NAMALWA (cell line): ENCODE measurements at regions not wholly inside any gene's neighbourhood (a gene's known extent, or its start where the extent isn't known, plus 50 kb on each side); places are given as distances from the start of the nearest gene placed in this dataset.

Experiments used
- DNase-seq: peaks from one replicate; pipeline ENCODE4 v3.0.0-alpha.2; 2015; ENCODE audit warnings: low spot score

GRCh38 chr2:146874260-146874658, 970.6 kb upstream of the ACVR2A start:
- peak; percentile 18 for DNase-seq

DNA sequence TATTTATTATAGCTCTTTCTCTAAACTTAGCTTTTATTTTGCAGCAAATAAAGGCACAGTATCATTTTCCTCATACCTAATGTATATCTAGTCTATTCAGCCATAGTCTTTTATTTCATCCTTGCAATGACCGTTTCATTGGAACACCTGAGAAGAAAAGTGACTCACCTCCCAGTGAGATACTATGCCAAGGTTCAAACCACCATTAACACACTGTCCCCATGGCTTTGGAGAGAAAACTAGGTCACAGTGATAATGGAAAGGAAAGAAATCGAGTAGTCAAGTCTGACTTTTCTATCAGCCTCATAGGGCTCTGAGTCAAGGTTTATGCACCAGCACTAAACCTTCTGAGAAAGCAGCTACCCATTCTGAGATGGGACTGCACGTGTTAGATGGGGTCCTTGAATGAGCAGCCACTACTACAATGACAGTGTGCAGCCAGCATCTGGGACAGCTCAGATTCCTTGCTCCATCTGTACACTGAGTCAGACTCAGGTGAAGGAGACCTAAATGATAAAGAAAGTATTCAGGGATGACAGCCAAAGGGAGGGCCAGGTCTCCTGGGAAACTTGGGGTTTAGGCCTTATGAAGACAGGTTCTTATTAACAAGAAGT, 971.1 kb upstream of the ACVR2A start:
- DNase-seq, result no peak

DNA sequence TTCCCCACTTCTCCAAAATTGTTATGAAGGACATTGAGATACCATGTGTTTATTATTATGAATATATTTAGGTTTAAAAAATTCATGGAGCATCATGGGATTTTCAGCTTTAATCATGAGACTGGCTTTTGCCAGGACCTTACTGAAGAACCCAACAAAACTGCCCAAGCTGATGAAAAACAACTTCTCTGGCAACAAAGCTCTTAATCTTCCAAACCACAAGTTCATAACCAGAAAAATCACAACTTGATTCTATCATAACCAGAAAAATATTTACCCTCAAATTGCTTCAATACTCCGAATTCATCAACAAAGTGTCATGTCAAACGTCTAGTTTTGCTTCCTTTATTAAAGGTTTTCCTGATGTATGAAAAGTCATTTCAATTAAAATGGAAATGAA, 971.8 kb upstream of the ACVR2A start:
- DNase-seq, result no peak

DNA sequence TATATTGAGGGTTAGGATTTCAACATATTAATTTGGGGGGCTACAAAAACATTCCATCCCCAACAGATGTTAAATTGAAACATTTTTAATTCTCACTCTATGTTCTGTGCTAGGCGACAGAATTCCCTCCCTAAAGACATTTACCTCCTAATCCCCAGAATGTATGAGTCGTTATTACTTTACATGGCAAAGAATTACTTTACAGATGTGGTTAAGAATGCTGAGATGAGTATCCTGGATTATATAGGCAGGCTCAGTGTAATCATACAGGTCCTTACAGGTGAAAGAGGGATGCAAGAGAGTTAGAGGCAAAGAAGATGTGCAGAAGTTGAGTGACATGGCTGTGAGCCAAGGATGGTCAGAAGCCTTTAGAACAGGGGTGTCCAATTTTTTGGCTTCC, 974.1 kb upstream of the ACVR2A start:
- no peak for DNase-seq

DNA sequence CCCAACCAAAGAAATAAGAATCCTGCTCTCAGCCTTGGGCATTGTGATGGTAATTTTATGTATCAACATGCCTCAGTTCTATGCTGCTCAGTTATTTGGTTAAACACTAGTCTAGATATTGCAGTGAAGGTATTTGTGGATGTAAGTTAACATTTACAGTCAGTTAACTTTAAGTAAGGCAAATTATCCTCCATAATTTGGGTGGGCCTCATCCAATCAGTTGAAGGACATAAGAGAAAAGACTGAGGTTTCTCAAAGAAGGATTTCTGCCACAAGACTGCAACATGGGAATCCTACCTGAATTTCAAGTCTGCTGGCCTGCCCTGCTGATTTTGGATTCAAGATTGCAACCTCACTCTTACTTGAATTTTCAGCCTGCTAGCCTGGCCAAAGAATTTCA, 975.5 kb upstream of the ACVR2A start:
- no peak for DNase-seq

DNA sequence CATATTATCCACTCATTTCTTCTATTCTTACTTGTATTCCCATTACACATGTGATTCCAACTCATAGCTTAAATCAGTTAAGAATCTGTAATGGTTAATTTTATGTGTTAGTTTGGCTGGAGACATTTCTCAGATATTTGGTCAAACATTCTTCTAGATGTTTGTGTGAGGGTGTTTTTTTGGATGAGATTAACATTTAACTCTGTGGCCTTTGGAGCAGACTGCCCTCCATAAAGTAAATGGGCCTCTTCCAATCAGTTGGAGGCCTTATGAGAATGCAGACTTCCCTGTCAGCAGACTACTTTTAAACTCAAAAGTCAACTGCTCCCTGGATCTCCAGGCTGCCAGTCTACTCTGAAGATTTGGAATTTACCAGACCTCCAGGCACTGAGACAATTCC, 976.8 kb upstream of the ACVR2A start:
- DNase-seq, result no peak

GRCh38 chr2:146867477-146867986, 977.3 kb upstream of the ACVR2A start:
- no peak for DNase-seq

DNA sequence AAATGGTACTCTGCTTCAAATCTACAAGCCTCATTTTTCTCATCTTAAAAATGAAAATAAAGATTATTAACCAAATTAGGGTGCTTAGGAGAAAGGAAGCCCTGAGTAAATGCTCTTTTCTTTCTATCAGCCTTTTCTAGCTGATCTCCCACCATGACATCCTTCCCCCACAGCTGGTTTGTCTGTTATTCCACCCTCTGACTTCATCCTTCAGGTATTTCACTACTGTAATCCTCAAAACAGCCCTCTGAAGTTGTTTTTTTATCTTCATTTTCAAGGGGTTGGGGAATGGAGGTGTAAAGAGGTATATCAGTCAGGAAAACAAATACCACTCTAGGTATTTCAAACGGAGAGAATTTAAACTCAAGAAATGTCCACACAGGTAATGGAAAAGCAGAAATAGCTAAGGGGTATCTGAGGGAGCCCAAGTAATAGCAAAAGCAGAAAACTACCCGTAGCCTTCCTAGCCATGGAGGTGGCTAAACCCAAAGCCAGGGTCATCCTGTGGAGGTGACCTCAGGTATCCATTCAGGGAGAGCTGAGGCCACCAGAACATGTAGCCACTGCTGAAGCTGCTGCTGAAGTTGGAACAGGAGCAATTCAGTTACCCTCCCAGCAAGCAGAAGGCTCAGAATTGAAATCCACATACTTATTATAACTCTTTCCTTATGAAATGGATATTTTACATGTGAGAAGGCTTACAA, 990.9 kb upstream of the ACVR2A start:
- DNase-seq, result no peak

DNA sequence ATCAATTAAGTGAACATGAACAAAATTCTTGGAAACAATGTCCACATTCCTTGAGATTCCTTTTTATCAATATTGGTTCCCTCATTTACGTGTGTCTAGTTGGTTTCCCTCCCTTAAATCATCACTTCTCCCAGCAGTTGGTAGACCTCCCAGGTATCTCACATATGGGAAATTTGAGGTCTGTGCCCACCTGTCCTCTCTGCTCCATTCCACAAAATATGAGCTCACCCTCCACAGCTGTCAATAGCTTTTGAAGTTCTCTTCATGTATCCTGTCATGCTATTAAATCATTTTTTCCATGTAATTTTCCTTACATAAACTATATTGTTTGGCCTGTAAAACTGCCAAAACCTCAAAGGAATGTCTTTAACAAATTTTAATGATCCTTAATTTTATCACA, 992.2 kb upstream of the ACVR2A start:
- DNase-seq, result no peak

- DNase-seq, result no peak
Measured at GRCh38 chr2:146850746-146851145, 994.1 kb upstream of the ACVR2A start.

- DNase-seq, result no peak
Measured at GRCh38 chr2:146847846-146848245, 997.0 kb upstream of the ACVR2A start.

DNA sequence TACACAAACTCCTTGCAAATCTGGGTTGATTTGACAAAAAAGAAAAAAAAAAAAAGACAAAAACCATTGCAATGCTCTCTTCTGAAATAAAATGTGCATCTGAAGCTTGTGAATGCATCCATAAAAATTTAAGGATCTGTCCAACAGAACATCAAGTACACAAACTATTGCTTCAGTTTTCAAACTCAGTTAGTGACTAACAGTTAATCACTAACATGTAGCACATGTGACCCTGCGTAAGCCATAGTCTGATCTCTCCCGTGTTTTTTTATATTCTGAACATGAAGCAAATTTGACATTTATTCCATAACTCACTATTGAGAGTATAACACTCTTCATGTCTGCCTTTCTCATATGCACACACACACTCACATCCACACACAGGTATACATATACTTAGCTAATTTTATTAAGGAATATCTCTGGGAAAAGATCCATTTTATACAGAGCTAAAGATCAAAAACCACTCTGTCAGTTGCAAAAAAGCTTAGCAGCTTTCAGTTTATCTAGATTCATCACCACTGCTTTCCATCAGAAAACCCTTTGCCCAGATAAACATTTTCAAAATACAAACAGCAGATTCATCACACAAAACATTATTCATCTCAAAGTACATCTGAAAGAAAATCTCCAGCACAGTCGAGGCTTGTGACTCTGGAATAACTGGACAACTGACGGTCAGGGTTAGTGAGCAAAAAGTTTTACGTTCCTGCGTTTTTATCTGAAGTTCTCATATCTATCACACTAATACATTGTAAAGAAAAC, 1000.4 kb upstream of the ACVR2A start:
- DNase-seq, result no peak

GRCh38 chr2:146837857-146838256, 1007.0 kb upstream of the ACVR2A start:
- DNase-seq, result no peak

GRCh38 chr2:146826388-146826787, 1018.4 kb upstream of the ACVR2A start:
- DNase-seq, result no peak

DNA sequence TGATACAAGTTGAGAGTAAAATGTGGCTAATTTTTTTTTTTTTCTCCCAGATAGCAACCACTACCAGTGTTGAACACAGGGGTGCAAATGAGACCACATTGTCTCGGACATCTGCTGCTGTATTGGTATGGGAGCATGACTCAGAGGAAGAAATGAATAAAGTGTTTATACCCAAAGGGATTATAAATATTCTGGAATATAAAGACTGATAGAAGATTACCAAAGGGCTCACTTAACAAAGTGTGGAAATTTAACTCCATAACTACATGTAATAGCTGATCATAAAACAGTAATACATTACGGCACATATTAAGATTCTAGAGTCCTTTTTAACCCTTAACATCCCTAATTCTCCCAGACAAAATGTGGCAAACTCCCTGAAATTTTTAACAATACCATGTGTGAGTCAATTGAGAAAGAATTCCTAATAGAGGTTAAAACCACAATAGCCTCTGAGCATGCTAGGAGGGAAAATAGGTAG, 1023.0 kb upstream of the ACVR2A start:
- DNase-seq, result no peak

GRCh38 chr2:146820672-146821071, 1024.2 kb upstream of the ACVR2A start:
- DNase-seq, result no peak

GRCh38 chr2:146818122-146818521, 1026.7 kb upstream of the ACVR2A start:
- no peak for DNase-seq

- no peak for DNase-seq
Measured at GRCh38 chr2:146817613-146818012, 1027.2 kb upstream of the ACVR2A start.

DNA sequence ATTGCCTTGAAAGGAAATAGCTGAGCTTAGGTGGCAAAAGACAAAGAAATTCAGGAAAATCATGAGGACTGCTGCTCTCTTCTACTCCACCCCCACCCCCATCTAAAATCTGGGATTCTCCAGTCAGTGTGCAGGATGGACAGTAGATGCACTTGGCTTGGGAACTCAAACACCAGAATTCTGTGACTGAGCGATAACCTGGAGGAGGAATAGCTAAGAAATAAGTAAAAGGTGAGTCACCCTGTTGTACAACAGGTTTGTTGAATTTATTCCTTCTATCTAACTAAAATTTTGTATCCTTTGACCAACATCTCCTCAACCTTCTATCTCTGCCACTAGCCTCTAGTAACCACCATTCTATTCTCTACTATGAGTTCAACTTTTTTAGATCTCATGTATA, 1029.9 kb upstream of the ACVR2A start:
- no peak for DNase-seq

DNA sequence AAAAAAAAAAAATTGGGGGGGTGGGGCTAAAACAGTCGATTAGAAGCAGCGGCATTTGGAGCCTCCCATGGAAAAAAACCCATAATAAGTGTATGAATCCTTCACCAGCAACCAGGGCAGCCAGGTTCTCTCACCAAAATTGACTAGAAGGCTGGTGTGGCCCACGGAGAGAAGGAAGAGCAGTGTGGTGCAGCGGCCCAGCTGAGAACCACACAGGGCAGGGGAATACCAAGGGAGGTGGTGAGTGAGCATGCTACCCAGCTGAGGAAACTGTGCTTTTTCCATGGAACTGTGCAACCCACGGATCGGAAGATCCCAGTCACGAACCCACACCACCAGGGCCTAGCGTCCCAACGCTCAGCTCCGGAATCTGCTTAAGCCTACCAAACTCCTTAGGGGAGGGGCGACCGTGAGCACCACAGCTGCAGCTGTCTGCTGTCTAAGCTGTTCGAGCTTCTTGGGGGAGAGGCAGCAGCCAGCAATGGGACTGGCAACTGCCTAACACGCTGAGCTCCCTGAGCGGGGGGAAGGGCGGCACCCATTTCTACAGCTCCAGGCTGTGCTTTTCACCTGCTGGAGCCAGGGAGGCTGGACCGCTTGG, 1037.2 kb upstream of the ACVR2A start:
- DNase-seq, result no peak

- DNase-seq, result no peak
Measured at GRCh38 chr2:146806364-146807005, 1038.3 kb upstream of the ACVR2A start.

GRCh38 chr2:146804288-146804687, 1040.5 kb upstream of the ACVR2A start:
- no peak for DNase-seq
